ENCODE measurements at regions not wholly inside any gene's neighbourhood (a gene's known extent, or its start where the extent isn't known, plus 50 kb on each side); places are given as distances from the start of the nearest gene placed in this dataset.

- DNase-seq (ENCODE audit: low read depth in 4 of 4, low spot score in 1 of 4) = no peak
Measured at GRCh38 chr3:82311901-82312300, 550.5 kb upstream of the GBE1 start.

GRCh38 chr3:82308755-82309154, 547.3 kb upstream of the GBE1 start:
- no peak for DNase-seq (ENCODE audit: low read depth in 4 of 4, low spot score in 1 of 4)

GRCh38 chr3:82306189-82306588, 544.7 kb upstream of the GBE1 start:
- no peak for DNase-seq (ENCODE audit: low read depth in 4 of 4, low spot score in 1 of 4)

GRCh38 chr3:82294609-82295008, 533.2 kb upstream of the GBE1 start:
- no peak for DNase-seq (ENCODE audit: low read depth in 4 of 4, low spot score in 1 of 4)

- no peak for DNase-seq (ENCODE audit: low read depth in 4 of 4, low spot score in 1 of 4)
Measured at GRCh38 chr3:82293867-82294266, 532.4 kb upstream of the GBE1 start.

- no peak for DNase-seq (ENCODE audit: low read depth in 4 of 4, low spot score in 1 of 4)
Measured at GRCh38 chr3:82293435-82293834, 532.0 kb upstream of the GBE1 start.

- DNase-seq (ENCODE audit: low read depth in 4 of 4, low spot score in 1 of 4) = no peak
Measured at GRCh38 chr3:82287562-82287961, 526.1 kb upstream of the GBE1 start.

- DNase-seq (ENCODE audit: low read depth in 4 of 4, low spot score in 1 of 4) = no peak
Measured at GRCh38 chr3:82281205-82281604, 519.8 kb upstream of the GBE1 start.

- no peak for DNase-seq (ENCODE audit: low read depth in 4 of 4, low spot score in 1 of 4)
Measured at GRCh38 chr3:82276992-82277391, 515.5 kb upstream of the GBE1 start.

- no peak for DNase-seq (ENCODE audit: low read depth in 4 of 4, low spot score in 1 of 4)
Measured at GRCh38 chr3:82274897-82275296, 513.5 kb upstream of the GBE1 start.

GRCh38 chr3:82265747-82266146, 504.3 kb upstream of the GBE1 start:
- no peak for DNase-seq (ENCODE audit: low read depth in 4 of 4, low spot score in 1 of 4)

- no peak for DNase-seq (ENCODE audit: low read depth in 4 of 4, low spot score in 1 of 4)
Measured at GRCh38 chr3:82262193-82262592, 500.7 kb upstream of the GBE1 start.

- DNase-seq (ENCODE audit: low read depth in 4 of 4, low spot score in 1 of 4) = no peak
Measured at GRCh38 chr3:82261637-82262036, 500.2 kb upstream of the GBE1 start.

- no peak for DNase-seq (ENCODE audit: low read depth in 4 of 4, low spot score in 1 of 4)
Measured at GRCh38 chr3:82261013-82261412, 499.6 kb upstream of the GBE1 start.

- DNase-seq (ENCODE audit: low read depth in 4 of 4, low spot score in 1 of 4) = no peak
Measured at GRCh38 chr3:82259994-82260393, 498.5 kb upstream of the GBE1 start.

- no peak for DNase-seq (ENCODE audit: low read depth in 4 of 4, low spot score in 1 of 4)
Measured at GRCh38 chr3:82240322-82240721, 478.9 kb upstream of the GBE1 start.

- DNase-seq (ENCODE audit: low read depth in 4 of 4, low spot score in 1 of 4) = no peak
Measured at GRCh38 chr3:82236257-82236656, 474.8 kb upstream of the GBE1 start.

- DNase-seq (ENCODE audit: low read depth in 4 of 4, low spot score in 1 of 4) = no peak
Measured at GRCh38 chr3:82229397-82229796, 468.0 kb upstream of the GBE1 start.

- no peak for DNase-seq (ENCODE audit: low read depth in 4 of 4, low spot score in 1 of 4)
Measured at GRCh38 chr3:82224661-82225060, 463.2 kb upstream of the GBE1 start.

- DNase-seq (ENCODE audit: low read depth in 4 of 4, low spot score in 1 of 4) = no peak
Measured at GRCh38 chr3:82222401-82222800, 461.0 kb upstream of the GBE1 start.

GRCh38 chr3:82217571-82217970, 456.1 kb upstream of the GBE1 start:
- no peak for DNase-seq (ENCODE audit: low read depth in 4 of 4, low spot score in 1 of 4)

- no peak for DNase-seq (ENCODE audit: low read depth in 4 of 4, low spot score in 1 of 4)
Measured at GRCh38 chr3:82208002-82208710, 446.7 kb upstream of the GBE1 start.

- no peak for DNase-seq (ENCODE audit: low read depth in 4 of 4, low spot score in 1 of 4)
Measured at GRCh38 chr3:82202269-82202668, 440.8 kb upstream of the GBE1 start.

GRCh38 chr3:82201316-82201715, 439.9 kb upstream of the GBE1 start:
- DNase-seq (ENCODE audit: low read depth in 4 of 4, low spot score in 1 of 4) = no peak

All from stimulated activated CD4-positive, alpha-beta T cell treated with anti-CD3 and anti-CD28 coated beads, Interleukin-1b, Interleukin-23, amount 100 ng/mL, for 24 hours (primary cell).